ENCODE measurements at regions not wholly inside any gene's neighbourhood (a gene's known extent, or its start where the extent isn't known, plus 50 kb on each side); places are given as distances from the start of the nearest gene placed in this dataset.

- TF ChIP-seq CTCF (IDR thresholded peaks at IDR 0.05) = no peak
- ATAC-seq = peak in 1 of 2 donors; percentile 45
- H3K27ac ChIP-seq = no peak overlapping the region
- intact Hi-C loops (cut with DNase I) = no loop called here
- no peaks in the 10 kb centered on the region for H3K36me3 ChIP-seq
- H3K27me3 ChIP-seq (ENCODE audit: low read depth) = no peaks in the 10 kb centered on the region
- no peaks in the 10 kb centered on the region for H3K4me1 ChIP-seq
- no peak overlapping the region for H3K4me3 ChIP-seq
- DNase-seq = no peak
- no peaks in the 10 kb centered on the region for H3K9me3 ChIP-seq
Measured at GRCh38 chr4:100106982-100107381, 83.3 kb downstream of the DDIT4L start.

DNA sequence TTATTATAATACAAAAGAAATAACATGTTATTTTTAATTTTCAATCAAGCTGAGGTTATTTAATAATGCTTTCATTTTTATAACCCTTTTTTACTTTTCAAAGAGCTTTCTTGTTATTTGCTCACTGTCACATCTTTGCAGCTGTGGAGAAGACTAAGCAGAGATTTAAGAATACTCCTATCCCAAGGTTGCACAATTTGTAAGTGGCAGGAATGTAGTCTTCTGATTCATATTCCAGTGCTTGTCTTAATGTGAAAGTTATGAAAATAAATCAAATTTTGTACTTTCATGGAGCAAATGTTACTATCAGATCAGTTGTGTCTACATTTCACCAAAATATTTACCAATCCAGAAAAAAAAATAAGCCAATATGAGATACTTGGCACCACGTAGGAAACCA lies 86.6 kb downstream of the DDIT4L start:
- intact Hi-C loops (cut with DNase I) = no loop called here
- Histone ChIP-seq H3K9me3 (no peaks in the 10 kb centered on the region), H3K27me3 (ENCODE audit: low read depth) (no peaks in the 10 kb centered on the region), H3K4me1 (no peaks in the 10 kb centered on the region), H3K4me3 (no peak overlapping the region), H3K36me3 (no peaks in the 10 kb centered on the region), H3K27ac (no peak overlapping the region)
- no peak for TF ChIP-seq CTCF (IDR thresholded peaks at IDR 0.05)
- DNase-seq (no peak), ATAC-seq (no peak)

- ATAC-seq (no peak), DNase-seq (no peak)
- no peak for TF ChIP-seq CTCF (IDR thresholded peaks at IDR 0.05)
- intact Hi-C loops (cut with DNase I) = no loop called here
- Histone ChIP-seq H3K4me3 (no peak overlapping the region), H3K9me3 (no peaks in the 10 kb centered on the region), H3K36me3 (no peaks in the 10 kb centered on the region), H3K27me3 (ENCODE audit: low read depth) (no peaks in the 10 kb centered on the region), H3K4me1 (no peaks in the 10 kb centered on the region), H3K27ac (no peak overlapping the region)
Measured at GRCh38 chr4:100100985-100101384, 89.3 kb downstream of the DDIT4L start.

DNA sequence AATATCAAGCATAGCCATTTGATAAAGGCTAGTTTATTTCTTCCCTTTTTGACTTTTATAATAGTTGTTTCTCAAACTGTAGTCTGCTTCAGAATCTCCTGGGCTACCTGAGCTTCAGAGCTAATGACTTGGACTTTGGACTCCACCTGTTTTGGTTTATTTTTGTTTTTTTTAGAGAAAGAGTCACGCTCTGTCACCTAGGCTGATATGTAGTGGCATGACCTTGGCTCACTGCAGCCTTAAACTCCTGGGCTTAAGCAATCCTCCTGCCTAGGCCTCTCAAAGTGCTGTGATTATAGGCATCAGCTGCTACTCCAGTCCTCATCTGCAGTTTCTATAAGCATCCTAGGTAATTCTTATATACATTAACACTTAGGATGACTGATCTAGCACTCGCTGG lies 90.5 kb downstream of the DDIT4L start:
- H3K4me3 ChIP-seq = no peak overlapping the region
- H3K36me3 ChIP-seq = no peaks in the 10 kb centered on the region
- intact Hi-C loops (cut with DNase I) = no loop called here
- no peak for ATAC-seq
- H3K27ac ChIP-seq = no peak overlapping the region
- H3K9me3 ChIP-seq = no peaks in the 10 kb centered on the region
- H3K27me3 ChIP-seq (ENCODE audit: low read depth) = no peaks in the 10 kb centered on the region
- DNase-seq = no peak
- no peaks in the 10 kb centered on the region for H3K4me1 ChIP-seq
- TF ChIP-seq CTCF (IDR thresholded peaks at IDR 0.05) = no peak

- Histone ChIP-seq H3K9me3 (no peaks in the 10 kb centered on the region), H3K27ac (no peak overlapping the region), H3K36me3 (no peaks in the 10 kb centered on the region), H3K4me3 (no peak overlapping the region), H3K27me3 (ENCODE audit: low read depth) (no peaks in the 10 kb centered on the region), H3K4me1 (peaks cover 7% of the 10 kb centered on the region)
- DNase-seq (no peak), ATAC-seq (no peak)
- TF ChIP-seq CTCF (IDR thresholded peaks at IDR 0.05) = no peak
- intact Hi-C loops (cut with DNase I) = no loop called here
Measured at GRCh38 chr4:100098681-100099080, 91.6 kb downstream of the DDIT4L start.

GRCh38 chr4:100098011-100098545 lies 92.2 kb downstream of the DDIT4L start:
- TF ChIP-seq CTCF (IDR thresholded peaks at IDR 0.05) = no peak
- no peaks in the 10 kb centered on the region for H3K9me3 ChIP-seq
- no peak for ATAC-seq
- no peaks in the 10 kb centered on the region for H3K27me3 ChIP-seq (ENCODE audit: low read depth)
- H3K27ac ChIP-seq = no peak overlapping the region
- intact Hi-C loops (cut with DNase I) = no loop called here
- peaks cover 13% of the 10 kb centered on the region for H3K4me1 ChIP-seq
- H3K4me3 ChIP-seq = no peak overlapping the region
- no peaks in the 10 kb centered on the region for H3K36me3 ChIP-seq
- DNase-seq = no peak

Data from lower lobe of right lung (tissue), 2 donors.